SK-N-SH (cell line): ENCODE measurements at regions not wholly inside any gene's neighbourhood (a gene's known extent, or its start where the extent isn't known, plus 50 kb on each side); places are given as distances from the start of the nearest gene placed in this dataset.

Experiments used
- CTCF ChIA-PET: fragments of 300-600, 350-600 bp; formaldehyde crosslinking; extraction: SDS; loops from one replicate; lab custom pipeline; 2021; lab: Yijun Ruan, JAX
- POLR2A ChIA-PET: fragments of 350-600 bp; sonication (Branson Sonifier 250); formaldehyde crosslinking; extraction: SDS; loops from one replicate; lab custom pipeline; 2020; ENCODE audit warnings: antibody characterized with exemption, inconsistent platforms; lab: Yijun Ruan, JAX
- DNase-seq: peaks from one replicate; pipeline ENCODE4 v3.0.0; 2012
- H2AFZ ChIP-seq: fragments of 200-600 bp; sonication (generic); 2 replicates; pipeline ENCODE4 v1.8.1; 2016; ENCODE audit warnings: antibody characterized with exemption, mild to moderate bottlenecking, low read depth
- H3F3A ChIP-seq: fragments of 200-600 bp; sonication (generic); replicated peaks from 2 replicates; pipeline ENCODE3; 2016; ENCODE audit warnings: antibody characterized with exemption, mild to moderate bottlenecking; ENCODE audit not compliant: insufficient read depth
- H3K27ac ChIP-seq, 2 experiments: fragments of 200-500 bp in 1 of 2; fragments of 200-600 bp in 1 of 2; sonication (Bioruptor generic) in 1 of 2; sonication (generic), shearing (Covaris generic) in 1 of 2; 2 replicates each; pipeline versions ENCODE4 v1.5.1 to v1.6.1; 2014 to 2016; ENCODE audit warnings: low read depth in 2 of 2, inconsistent platforms in 1 of 2, low read length in 1 of 2, mild to moderate bottlenecking in 1 of 2, mixed read lengths in 1 of 2
- H3K27me3 ChIP-seq: fragments of 200-600 bp; sonication (generic), shearing (Covaris generic); 2 replicates; pipeline ENCODE4 v1.6.1; 2016; ENCODE audit warnings: mixed run types; ENCODE audit not compliant: insufficient read depth
- H3K36me3 ChIP-seq, 2 experiments: fragments of 200-500 bp in 1 of 2; fragments of 200-600 bp in 1 of 2; sonication (Bioruptor generic) in 1 of 2; sonication (generic) in 1 of 2; replicated peaks in 1 of 2; 2 replicates each; pipeline versions ENCODE3 to v1.5.1; 2014 to 2016; ENCODE audit warnings: low read length in 1 of 2, mild to moderate bottlenecking in 1 of 2; ENCODE audit not compliant: insufficient read depth in 2 of 2, control insufficient read depth in 1 of 2
- H3K4me1 ChIP-seq, 2 experiments: fragments of 200-500 bp in 1 of 2; fragments of 200-600 bp in 1 of 2; sonication (Bioruptor generic) in 1 of 2; sonication (generic), shearing (Covaris generic) in 1 of 2; 2 replicates each; pipeline versions ENCODE4 v1.5.1 to v1.6.1; 2014 to 2016; ENCODE audit warnings: low read depth in 1 of 2, low read length in 1 of 2, mixed run types in 1 of 2; ENCODE audit not compliant: insufficient read depth in 2 of 2, control insufficient read depth in 1 of 2
- H3K4me2 ChIP-seq: fragments of 200-600 bp; sonication (generic), shearing (Covaris generic); 2 replicates; pipeline ENCODE4 v1.6.1; 2017; ENCODE audit warnings: mixed run types
- H3K4me3 ChIP-seq, 2 experiments: fragments of 200-500 bp in 1 of 2; fragments of 200-600 bp in 1 of 2; sonication (Bioruptor generic) in 1 of 2; sonication (generic), shearing (Covaris generic) in 1 of 2; 2 replicates each; pipeline versions ENCODE4 v1.5.1 to v1.8.1; 2014 to 2016; ENCODE audit warnings: low read depth in 2 of 2, inconsistent platforms in 1 of 2, low read length in 1 of 2, mild to moderate bottlenecking in 1 of 2, mixed read lengths in 1 of 2, moderate library complexity in 1 of 2
- H3K79me2 ChIP-seq: fragments of 200-600 bp; sonication (generic); 2 replicates; pipeline ENCODE4 v1.8.1; 2017; ENCODE audit warnings: mild to moderate bottlenecking; ENCODE audit not compliant: insufficient read depth
- H3K9ac ChIP-seq: fragments of 200-600 bp; sonication (generic); 2 replicates; pipeline ENCODE4 v1.6.1; 2017; ENCODE audit warnings: mixed run types
- H3K9me2 ChIP-seq: fragments of 200-600 bp; sonication (generic); 2 replicates; pipeline ENCODE4 v1.6.1; 2017; ENCODE audit warnings: mixed run types
- H3K9me3 ChIP-seq: fragments of 200-600 bp; sonication (generic); 2 replicates; pipeline ENCODE4 v1.6.1; 2017; ENCODE audit warnings: mixed run types, mild to moderate bottlenecking, moderate library complexity
- H4K20me1 ChIP-seq: fragments of 200-600 bp; sonication (generic); 2 replicates; pipeline ENCODE4 v1.6.1; 2017; ENCODE audit warnings: mild to moderate bottlenecking, mixed run types; ENCODE audit not compliant: insufficient read depth
- CHD2 ChIP-seq: fragments of 150-350 bp; IDR thresholded peaks from 2 replicates; pipeline ENCODE4 v1.6.1; 2018; ENCODE audit warnings: low read length; ENCODE audit not compliant: partially characterized antibody
- ELF1 ChIP-seq: IDR thresholded peaks from 2 replicates; pipeline ENCODE4 v1.4.0; 2012
- EP300 ChIP-seq, 2 experiments: IDR thresholded peaks; 2 replicates each; pipeline versions ENCODE4 v1.4.0 to v1.6.1; 2012; ENCODE audit warnings: borderline replicate concordance in 1 of 2, low read depth in 1 of 2, low read length in 1 of 2
- FOXJ3 ChIP-seq: sonication (generic); formaldehyde crosslinking; IDR thresholded peaks from 2 replicates; pipeline ENCODE4 v1.5.1; 2020; ENCODE audit warnings: mild to moderate bottlenecking, missing genetic modification reagents
- FOXM1 ChIP-seq: IDR thresholded peaks from 2 replicates; pipeline ENCODE4 v1.4.0; 2012; ENCODE audit warnings: low read depth, mild to moderate bottlenecking
- JUND ChIP-seq: IDR thresholded peaks from 2 replicates; pipeline ENCODE4 v1.4.0; 2012
- MEF2A ChIP-seq: IDR thresholded peaks from 2 replicates; pipeline ENCODE4 v1.4.0; 2012; ENCODE audit warnings: low read depth, borderline replicate concordance
- NRF1 ChIP-seq: IDR thresholded peaks from 2 replicates; pipeline ENCODE4 v1.6.1; 2012; ENCODE audit warnings: low read depth, mild to moderate bottlenecking, low read length
- RXRA ChIP-seq: IDR thresholded peaks from 2 replicates; pipeline ENCODE4 v1.4.0; 2012; ENCODE audit warnings: low read depth, mild to moderate bottlenecking, borderline replicate concordance
- SIN3A ChIP-seq: IDR thresholded peaks from 2 replicates; pipeline ENCODE4 v1.6.1; 2012; ENCODE audit warnings: low read depth, mild to moderate bottlenecking, low read length, moderate library complexity, borderline replicate concordance
- TAF1 ChIP-seq: IDR thresholded peaks from 2 replicates; pipeline ENCODE4 v1.6.1; 2012; ENCODE audit warnings: low read depth, mild to moderate bottlenecking, low read length, moderate library complexity, borderline replicate concordance
- TEAD4 ChIP-seq: IDR thresholded peaks from 2 replicates; pipeline ENCODE4 v1.4.0; 2012; ENCODE audit warnings: mild to moderate bottlenecking, borderline replicate concordance; ENCODE audit not compliant: insufficient read depth
- YY1 ChIP-seq: IDR thresholded peaks from 2 replicates; pipeline ENCODE4 v1.4.0; 2012; ENCODE audit warnings: low read depth, mild to moderate bottlenecking
- WGBS: methylation state at CpG from one replicate; pipeline ENCODE4 v1.1.6; 2017; ENCODE audit warnings: low lambda C conversion rate; 5-methylcytosine and 5-hydroxymethylcytosine counted together
- TF ChIP-seq, protein P1 (sequence below): fragments of 200-600 bp; sonication (generic); IDR thresholded peaks from 2 replicates; pipeline ENCODE4 v1.6.1; 2017; ENCODE audit warnings: antibody characterized with exemption, mild to moderate bottlenecking, moderate library complexity
- TF ChIP-seq, protein P2 (sequence below): fragments of 150-350 bp; IDR thresholded peaks from 2 replicates; pipeline ENCODE4 v1.6.1; 2017; ENCODE audit warnings: antibody characterized with exemption, low read length, low read depth, borderline replicate concordance
- TF ChIP-seq, protein P3 (sequence below): fragments of 150-350 bp; IDR thresholded peaks from 2 replicates; pipeline ENCODE4 v1.6.1; 2016; ENCODE audit warnings: mild to moderate bottlenecking, low read depth, low read length
- TF ChIP-seq, protein P4 (sequence below): IDR thresholded peaks from 2 replicates; pipeline ENCODE4 v1.4.0; 2012; ENCODE audit warnings: low read depth, borderline replicate concordance
- TF ChIP-seq, protein P5 (sequence below): IDR thresholded peaks from 2 replicates; pipeline ENCODE4; 2012
- TF ChIP-seq, protein P6 (sequence below): IDR thresholded peaks from 2 replicates; pipeline ENCODE4 v1.4.0; 2012; ENCODE audit warnings: low read depth

DNA sequence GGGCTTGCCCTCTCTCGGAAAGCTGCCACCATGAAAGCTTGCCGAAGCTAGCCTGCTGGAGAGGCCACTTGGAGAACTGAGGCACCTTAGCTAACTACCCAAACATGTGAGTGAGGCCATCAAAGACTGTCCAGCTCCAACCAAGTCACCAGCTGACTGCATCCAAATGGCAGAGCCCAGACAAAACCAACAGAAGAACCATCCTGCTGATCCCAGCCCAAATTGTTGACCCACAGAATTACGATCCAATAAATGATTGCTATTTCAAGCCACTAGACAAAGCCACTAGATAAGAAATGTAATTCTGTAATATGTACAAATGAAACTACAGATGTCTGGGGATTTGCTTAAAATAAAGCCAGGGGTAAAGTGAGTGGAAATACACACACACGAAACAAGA, 109.8 kb upstream of the TRPM1 start:
- Histone ChIP-seq H3K27me3 (no peaks in the 10 kb centered on the region), H3K4me3 (no peak overlapping the region), H3K4me1 (peaks cover 0 to 26% of the 10 kb centered on the region in 2 experiments; a peak in 2 of 4 replicates), H4K20me1 (no peaks in the 10 kb centered on the region), H2AFZ (no peak overlapping the region), H3K36me3 (no peaks in the 10 kb centered on the region), H3K9ac (no peak overlapping the region), H3K4me2 (no peak overlapping the region), H3K9me2 (no peaks in the 10 kb centered on the region), H3F3A (no peaks in the 10 kb centered on the region), H3K27ac (no peak overlapping the region), H3K9me3 (no peaks in the 10 kb centered on the region), H3K79me2 (no peaks in the 10 kb centered on the region)
- no peak for DNase-seq
- ChIA-PET CTCF (interaction anchor here (3.2 kb wide), 1 partner anchor 278 kb away, joined by 31 read pairs; no protein-coding TSS in a partner anchor), POLR2A (no interaction called here)
- WGBS: 60% methylated on average over 4 of the region's 4 CpGs
- no peak for TF ChIP-seq CHD2
- TF ChIP-seq, protein P1, sequence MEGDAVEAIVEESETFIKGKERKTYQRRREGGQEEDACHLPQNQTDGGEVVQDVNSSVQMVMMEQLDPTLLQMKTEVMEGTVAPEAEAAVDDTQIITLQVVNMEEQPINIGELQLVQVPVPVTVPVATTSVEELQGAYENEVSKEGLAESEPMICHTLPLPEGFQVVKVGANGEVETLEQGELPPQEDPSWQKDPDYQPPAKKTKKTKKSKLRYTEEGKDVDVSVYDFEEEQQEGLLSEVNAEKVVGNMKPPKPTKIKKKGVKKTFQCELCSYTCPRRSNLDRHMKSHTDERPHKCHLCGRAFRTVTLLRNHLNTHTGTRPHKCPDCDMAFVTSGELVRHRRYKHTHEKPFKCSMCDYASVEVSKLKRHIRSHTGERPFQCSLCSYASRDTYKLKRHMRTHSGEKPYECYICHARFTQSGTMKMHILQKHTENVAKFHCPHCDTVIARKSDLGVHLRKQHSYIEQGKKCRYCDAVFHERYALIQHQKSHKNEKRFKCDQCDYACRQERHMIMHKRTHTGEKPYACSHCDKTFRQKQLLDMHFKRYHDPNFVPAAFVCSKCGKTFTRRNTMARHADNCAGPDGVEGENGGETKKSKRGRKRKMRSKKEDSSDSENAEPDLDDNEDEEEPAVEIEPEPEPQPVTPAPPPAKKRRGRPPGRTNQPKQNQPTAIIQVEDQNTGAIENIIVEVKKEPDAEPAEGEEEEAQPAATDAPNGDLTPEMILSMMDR: no peak
- no peak for TF ChIP-seq FOXM1
- no peak for TF ChIP-seq FOXJ3 (CRISPR knock-in tag)
- no peak for TF ChIP-seq TAF1
- no peak for TF ChIP-seq MEF2A
- TF ChIP-seq TEAD4: no peak
- no peak for TF ChIP-seq YY1
- no peak for TF ChIP-seq EP300 (IDR thresholded peaks at IDR 0.05; ENCODE audit: borderline replicate concordance in 1 of 2, low read depth in 1 of 2, low read length in 1 of 2)
- no peak for TF ChIP-seq JUND
- TF ChIP-seq ELF1: no peak
- TF ChIP-seq, protein P2, sequence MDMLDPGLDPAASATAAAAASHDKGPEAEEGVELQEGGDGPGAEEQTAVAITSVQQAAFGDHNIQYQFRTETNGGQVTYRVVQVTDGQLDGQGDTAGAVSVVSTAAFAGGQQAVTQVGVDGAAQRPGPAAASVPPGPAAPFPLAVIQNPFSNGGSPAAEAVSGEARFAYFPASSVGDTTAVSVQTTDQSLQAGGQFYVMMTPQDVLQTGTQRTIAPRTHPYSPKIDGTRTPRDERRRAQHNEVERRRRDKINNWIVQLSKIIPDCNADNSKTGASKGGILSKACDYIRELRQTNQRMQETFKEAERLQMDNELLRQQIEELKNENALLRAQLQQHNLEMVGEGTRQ: no peak
- TF ChIP-seq, protein P3, sequence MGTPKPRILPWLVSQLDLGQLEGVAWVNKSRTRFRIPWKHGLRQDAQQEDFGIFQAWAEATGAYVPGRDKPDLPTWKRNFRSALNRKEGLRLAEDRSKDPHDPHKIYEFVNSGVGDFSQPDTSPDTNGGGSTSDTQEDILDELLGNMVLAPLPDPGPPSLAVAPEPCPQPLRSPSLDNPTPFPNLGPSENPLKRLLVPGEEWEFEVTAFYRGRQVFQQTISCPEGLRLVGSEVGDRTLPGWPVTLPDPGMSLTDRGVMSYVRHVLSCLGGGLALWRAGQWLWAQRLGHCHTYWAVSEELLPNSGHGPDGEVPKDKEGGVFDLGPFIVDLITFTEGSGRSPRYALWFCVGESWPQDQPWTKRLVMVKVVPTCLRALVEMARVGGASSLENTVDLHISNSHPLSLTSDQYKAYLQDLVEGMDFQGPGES: no peak
- TF ChIP-seq, protein P4, sequence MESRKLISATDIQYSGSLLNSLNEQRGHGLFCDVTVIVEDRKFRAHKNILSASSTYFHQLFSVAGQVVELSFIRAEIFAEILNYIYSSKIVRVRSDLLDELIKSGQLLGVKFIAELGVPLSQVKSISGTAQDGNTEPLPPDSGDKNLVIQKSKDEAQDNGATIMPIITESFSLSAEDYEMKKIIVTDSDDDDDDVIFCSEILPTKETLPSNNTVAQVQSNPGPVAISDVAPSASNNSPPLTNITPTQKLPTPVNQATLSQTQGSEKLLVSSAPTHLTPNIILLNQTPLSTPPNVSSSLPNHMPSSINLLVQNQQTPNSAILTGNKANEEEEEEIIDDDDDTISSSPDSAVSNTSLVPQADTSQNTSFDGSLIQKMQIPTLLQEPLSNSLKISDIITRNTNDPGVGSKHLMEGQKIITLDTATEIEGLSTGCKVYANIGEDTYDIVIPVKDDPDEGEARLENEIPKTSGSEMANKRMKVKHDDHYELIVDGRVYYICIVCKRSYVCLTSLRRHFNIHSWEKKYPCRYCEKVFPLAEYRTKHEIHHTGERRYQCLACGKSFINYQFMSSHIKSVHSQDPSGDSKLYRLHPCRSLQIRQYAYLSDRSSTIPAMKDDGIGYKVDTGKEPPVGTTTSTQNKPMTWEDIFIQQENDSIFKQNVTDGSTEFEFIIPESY: no peak
- TF ChIP-seq SIN3A: no peak
- no peak for TF ChIP-seq NRF1
- TF ChIP-seq, protein P5, sequence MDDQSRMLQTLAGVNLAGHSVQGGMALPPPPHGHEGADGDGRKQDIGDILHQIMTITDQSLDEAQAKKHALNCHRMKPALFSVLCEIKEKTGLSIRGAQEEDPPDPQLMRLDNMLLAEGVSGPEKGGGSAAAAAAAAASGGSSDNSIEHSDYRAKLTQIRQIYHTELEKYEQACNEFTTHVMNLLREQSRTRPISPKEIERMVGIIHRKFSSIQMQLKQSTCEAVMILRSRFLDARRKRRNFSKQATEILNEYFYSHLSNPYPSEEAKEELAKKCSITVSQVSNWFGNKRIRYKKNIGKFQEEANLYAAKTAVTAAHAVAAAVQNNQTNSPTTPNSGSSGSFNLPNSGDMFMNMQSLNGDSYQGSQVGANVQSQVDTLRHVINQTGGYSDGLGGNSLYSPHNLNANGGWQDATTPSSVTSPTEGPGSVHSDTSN: no peak
- TF ChIP-seq RXRA: no peak
- TF ChIP-seq, protein P6, sequence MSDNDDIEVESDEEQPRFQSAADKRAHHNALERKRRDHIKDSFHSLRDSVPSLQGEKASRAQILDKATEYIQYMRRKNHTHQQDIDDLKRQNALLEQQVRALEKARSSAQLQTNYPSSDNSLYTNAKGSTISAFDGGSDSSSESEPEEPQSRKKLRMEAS: no peak
